HEK293T (cell line): ENCODE measurements at regions not wholly inside any gene's neighbourhood (a gene's known extent, or its start where the extent isn't known, plus 50 kb on each side); places are given as distances from the start of the nearest gene placed in this dataset.

Experiments used
- CTCF ChIA-PET: fragments of 350-600 bp; formaldehyde crosslinking; extraction: SDS; loops from one replicate; lab custom pipeline; 2021; ENCODE audit warnings: antibody characterized with exemption, inconsistent platforms; lab: Yijun Ruan, JAX
- POLR2A ChIA-PET: fragments of 350-600 bp; formaldehyde crosslinking; extraction: SDS; loops from one replicate; lab custom pipeline; 2020; ENCODE audit warnings: antibody characterized with exemption, inconsistent platforms; lab: Yijun Ruan, JAX
- DNase-seq: peaks from one replicate; pipeline ENCODE4 v3.0.0; 2012; ENCODE audit warnings: mixed read lengths; ENCODE audit errors: extremely low spot score
- ARNT ChIP-seq: fragments of 450-650 bp; IDR thresholded peaks from 2 replicates; pipeline ENCODE4 v1.6.1; 2017; ENCODE audit warnings: mild to moderate bottlenecking
- BHLHE40 ChIP-seq: fragments of 450-650 bp; IDR thresholded peaks from 2 replicates; pipeline ENCODE4 v1.6.1; 2016; ENCODE audit warnings: mild to moderate bottlenecking, moderate library complexity, borderline replicate concordance
- CTBP1 ChIP-seq: fragments of 450-650 bp; IDR thresholded peaks from 2 replicates; pipeline ENCODE4 v1.6.1; 2016; ENCODE audit warnings: borderline replicate concordance
- ELF4 ChIP-seq: fragments of 450-650 bp; IDR thresholded peaks from 2 replicates; pipeline ENCODE4 v1.6.1; 2017; ENCODE audit warnings: antibody characterized with exemption
- FOXA1 ChIP-seq: fragments of 450-650 bp; IDR thresholded peaks from 2 replicates; pipeline ENCODE4 v1.6.1; 2016; ENCODE audit warnings: mild to moderate bottlenecking
- FOXK2 ChIP-seq: fragments of 450-650 bp; IDR thresholded peaks from 2 replicates; pipeline ENCODE4 v1.6.1; 2016; ENCODE audit warnings: mild to moderate bottlenecking
- FOXM1 ChIP-seq: fragments of 450-650 bp; IDR thresholded peaks from 2 replicates; pipeline ENCODE4 v1.6.1; 2017; ENCODE audit warnings: mild to moderate bottlenecking, borderline replicate concordance
- HDGF ChIP-seq: fragments of 450-650 bp; IDR thresholded peaks from 2 replicates; pipeline ENCODE4 v1.6.1; 2017; ENCODE audit warnings: antibody characterized with exemption, borderline replicate concordance
- L3MBTL2 ChIP-seq: fragments of 450-650 bp; conservative IDR thresholded peaks from 2 replicates; pipeline ENCODE4 v1.6.1; 2016; ENCODE audit warnings: mild to moderate bottlenecking
- LEF1 ChIP-seq: fragments of 450-650 bp; IDR thresholded peaks from 2 replicates; pipeline ENCODE4 v1.6.1; 2017; ENCODE audit warnings: mild to moderate bottlenecking, borderline replicate concordance
- NFRKB ChIP-seq: fragments of 450-650 bp; IDR thresholded peaks from 2 replicates; pipeline ENCODE4 v1.6.1; 2016; ENCODE audit warnings: mild to moderate bottlenecking, moderate library complexity
- PKNOX1 ChIP-seq: fragments of 450-650 bp; IDR thresholded peaks from 2 replicates; pipeline ENCODE4 v1.6.1; 2016
- SP1 ChIP-seq: fragments of 450-650 bp; IDR thresholded peaks from 2 replicates; pipeline ENCODE4 v1.6.1; 2017
- SUZ12 ChIP-seq: fragments of 450-650 bp; IDR thresholded peaks from 2 replicates; pipeline ENCODE4 v1.6.1; 2016; ENCODE audit warnings: mild to moderate bottlenecking
- TARDBP ChIP-seq: fragments of 450-650 bp; IDR thresholded peaks from 2 replicates; pipeline ENCODE4 v1.6.1; 2016
- ZNF384 ChIP-seq: fragments of 450-650 bp; IDR thresholded peaks from 2 replicates; pipeline ENCODE4 v1.6.1; 2016

- CTCF ChIA-PET: no interaction called here
- POLR2A ChIA-PET: no interaction called here
- TF ChIP-seq SP1 (no peak), PKNOX1 (no peak), FOXK2 (no peak), FOXM1 (no peak), ARNT (no peak), NFRKB (no peak)
- DNase-seq: no peak
Observed at GRCh38 chr1:238898856-238899255, 487.5 kb upstream of the CHRM3 start.

- POLR2A ChIA-PET: no interaction called here
- CTCF ChIA-PET: no interaction called here
- TF ChIP-seq ARNT: no peak
- no peak for TF ChIP-seq ELF4
- no peak for TF ChIP-seq FOXK2
- no peak for TF ChIP-seq PKNOX1
- TF ChIP-seq CTBP1: no peak
- no peak for TF ChIP-seq SUZ12
- TF ChIP-seq BHLHE40: no peak
- no peak for DNase-seq
Observed at GRCh38 chr1:238895911-238896310, 490.5 kb upstream of the CHRM3 start.

GRCh38 chr1:238892612-238893011 is 493.8 kb upstream of the CHRM3 start:
- ChIA-PET CTCF (no interaction called here), POLR2A (no interaction called here)
- no peak for TF ChIP-seq ARNT
- TF ChIP-seq BHLHE40: no peak
- TF ChIP-seq SP1: no peak
- no peak for TF ChIP-seq SUZ12
- no peak for TF ChIP-seq FOXA1
- TF ChIP-seq L3MBTL2: no peak
- no peak for TF ChIP-seq HDGF
- no peak for TF ChIP-seq CTBP1
- TF ChIP-seq TARDBP: no peak
- no peak for TF ChIP-seq NFRKB
- no peak for TF ChIP-seq FOXM1
- no peak for TF ChIP-seq LEF1
- TF ChIP-seq ZNF384: no peak
- TF ChIP-seq FOXK2: no peak
- no peak for TF ChIP-seq ELF4
- DNase-seq: no peak

GRCh38 chr1:238861342-238862066 is 524.9 kb upstream of the CHRM3 start:
- ChIA-PET CTCF (interaction anchor here (0.7 kb wide), 1 partner anchor 438 kb away, joined by 3 read pairs; no protein-coding TSS in a partner anchor), POLR2A (no interaction called here)
- TF ChIP-seq NFRKB (no peak), SP1 (no peak), SUZ12 (no peak), ARNT (no peak), BHLHE40 (no peak), TARDBP (no peak), CTBP1 (no peak), ZNF384 (no peak), FOXM1 (no peak), L3MBTL2 (no peak), ELF4 (no peak), LEF1 (no peak), HDGF (no peak)
- DNase-seq: no peak

- no peak for DNase-seq
- ChIA-PET POLR2A (no interaction called here), CTCF (no interaction called here)
- TF ChIP-seq HDGF (no peak), L3MBTL2 (no peak), BHLHE40 (no peak), FOXK2 (no peak), PKNOX1 (no peak), ELF4 (no peak)
Observed at GRCh38 chr1:238833919-238834318, 552.4 kb upstream of the CHRM3 start.

GRCh38 chr1:238832106-238832505 is 554.3 kb upstream of the CHRM3 start:
- POLR2A ChIA-PET: no interaction called here
- CTCF ChIA-PET: no interaction called here
- TF ChIP-seq FOXK2 (no peak), HDGF (no peak), BHLHE40 (no peak), NFRKB (no peak), SP1 (no peak)
- DNase-seq: no peak

GRCh38 chr1:238830036-238830611 is 556.2 kb upstream of the CHRM3 start:
- POLR2A ChIA-PET: no interaction called here
- CTCF ChIA-PET: no interaction called here
- no peak for DNase-seq
- TF ChIP-seq FOXM1: no peak
- no peak for TF ChIP-seq NFRKB
- TF ChIP-seq TARDBP: no peak
